K562 (cell line): ENCODE measurements at regions not wholly inside any gene's neighbourhood (a gene's known extent, or its start where the extent isn't known, plus 50 kb on each side); places are given as distances from the start of the nearest gene placed in this dataset.

Experiments used
- ATAC-seq: fragments of 200-7000 bp; cut with Tn5 transposase; 3 replicates; pipeline ENCODE4 v1.9.1; 2020; ENCODE audit warnings: moderate library complexity
- BruUV-seq: library from RNA; stranded (reverse); fragments of 400-500 nt; replicated peaks from 2 replicates; lab custom pipeline; 2021; lab: Mats Ljungman, UMichigan
- CTCF ChIA-PET: fragments of 300-600 bp; formaldehyde crosslinking; extraction: SDS; loops from one replicate; lab custom pipeline; 2021; ENCODE audit warnings: low intra/inter-chr PET ratio; lab: Yijun Ruan, JAX
- POLR2A ChIA-PET: fragments of 300-600, 350-650 bp; sonication (Branson Sonifier 250); formaldehyde crosslinking; extraction: SDS; loops from one replicate; lab custom pipeline; 2021; ENCODE audit warnings: antibody characterized with exemption, inconsistent platforms; lab: Yijun Ruan, JAX
- DNase-seq, 4 experiments: peaks; one replicate each; pipeline versions ENCODE4 v3.0.0 to v3.0.0-alpha.2; 2011 to 2018; ENCODE audit warnings: low spot score in 3 of 4, mixed read lengths in 3 of 4; ENCODE audit errors: extremely low read depth in 1 of 4
- FAIRE-seq: peaks from 2 replicates; lab custom pipeline; 2011; peaks lifted over from hg19 to GRCh38; lab: Jason Lieb, UNC
- H2AFZ ChIP-seq: 2 replicates; pipeline ENCODE4 v1.6.0; 2011; ENCODE audit warnings: low read depth, low read length, control low read depth, inconsistent platforms
- H3K27ac ChIP-seq: fragments of 200-600 bp; 3 replicates; pipeline ENCODE4 v1.8.0; 2011; ENCODE audit warnings: low read depth, mild to moderate bottlenecking, control low read depth, inconsistent platforms, low read length, moderate library complexity, mixed read lengths; ENCODE audit errors: extremely low read depth
- H3K27me3 ChIP-seq, 2 experiments: fragments of 300-600 bp in 1 of 2; 2 replicates in 1 of 2; 3 replicates in 1 of 2; pipeline versions ENCODE4 v1.6.0 to v1.8.0; 2011; ENCODE audit warnings: inconsistent platforms in 2 of 2, low read length in 2 of 2, mild to moderate bottlenecking in 1 of 2, mixed read lengths in 1 of 2, moderate library complexity in 1 of 2; ENCODE audit not compliant: control insufficient read depth in 2 of 2, insufficient read depth in 2 of 2
- H3K36me3 ChIP-seq: fragments of 300-600 bp; 3 replicates; pipeline ENCODE4 v1.8.0; 2011; ENCODE audit warnings: mild to moderate bottlenecking, low read length, inconsistent platforms; ENCODE audit not compliant: control insufficient read depth, insufficient read depth
- H3K4me1 ChIP-seq, 2 experiments: fragments of 200-600 bp in 1 of 2; replicated peaks in 1 of 2; 2 replicates in 1 of 2; 3 replicates in 1 of 2; pipeline versions ENCODE4 v1.5.1 to v1.8.0; 2011; ENCODE audit warnings: inconsistent platforms in 2 of 2, low read length in 2 of 2, mild to moderate bottlenecking in 1 of 2, mixed read lengths in 1 of 2, moderate library complexity in 1 of 2; ENCODE audit not compliant: control insufficient read depth in 2 of 2, insufficient read depth in 2 of 2
- H3K4me2 ChIP-seq: 2 replicates; pipeline ENCODE4 v1.6.1; 2011; ENCODE audit warnings: low read length, control low read depth, inconsistent platforms, mixed read lengths; ENCODE audit not compliant: insufficient read depth
- H3K4me3 ChIP-seq: fragments of 200-600 bp; sonication (generic), shearing (Covaris generic); 2 replicates; pipeline ENCODE4 v1.5.1; 2016; ENCODE audit warnings: control low read depth, inconsistent platforms
- H3K79me2 ChIP-seq: fragments of 200-600 bp; 3 replicates; pipeline ENCODE4 v1.8.0; 2011; ENCODE audit warnings: low read length, inconsistent platforms; ENCODE audit not compliant: control insufficient read depth, insufficient read depth
- H3K9ac ChIP-seq, 2 experiments: 2 replicates each; pipeline versions ENCODE4 v1.6.0 to v1.6.1; 2011; ENCODE audit warnings: low read depth in 2 of 2, low read length in 2 of 2, control low read depth in 1 of 2, inconsistent platforms in 1 of 2, mild to moderate bottlenecking in 1 of 2, mixed read lengths in 1 of 2; ENCODE audit not compliant: insufficient read depth in 1 of 2
- H3K9me1 ChIP-seq: one replicate; pipeline ENCODE4 v1.6.0; 2011; ENCODE audit warnings: inconsistent platforms, mild to moderate bottlenecking, low read length, moderate library complexity; ENCODE audit not compliant: control insufficient read depth, insufficient read depth
- H3K9me3 ChIP-seq: replicated peaks from 2 replicates; pipeline ENCODE4 v1.5.1; 2011; ENCODE audit warnings: low read depth, low read length, inconsistent platforms; ENCODE audit not compliant: control insufficient read depth, insufficient read depth
- H4K20me1 ChIP-seq: replicated peaks from 2 replicates; pipeline ENCODE4 v1.6.1; 2011; ENCODE audit warnings: low read length, inconsistent platforms, mixed read lengths; ENCODE audit not compliant: control insufficient read depth, insufficient read depth
- CCNT2 ChIP-seq: IDR thresholded peaks from 2 replicates; pipeline ENCODE4 v1.6.1; 2011; ENCODE audit warnings: borderline replicate concordance, low read depth, mild to moderate bottlenecking, moderate library complexity, mixed read lengths, low read length; ENCODE audit not compliant: insufficient read length; ENCODE audit errors: extremely low read depth
- CHD2 ChIP-seq: IDR thresholded peaks from 2 replicates; pipeline ENCODE4 v1.6.1; 2011; ENCODE audit warnings: low read depth, low read length
- CUX1 ChIP-seq: fragments of 200-800 bp; sonication (Bioruptor generic); IDR thresholded peaks from 2 replicates; pipeline ENCODE4 v1.6.1; 2016; ENCODE audit warnings: missing genetic modification characterization, missing compliant biosample characterization
- EWSR1 ChIP-seq: fragments of 450-650 bp; IDR thresholded peaks from 2 replicates; pipeline ENCODE4 v1.6.1; 2018; ENCODE audit warnings: borderline replicate concordance, mild to moderate bottlenecking, low read depth, moderate library complexity; ENCODE audit not compliant: partially characterized antibody
- IRF2 ChIP-seq: sonication (generic); formaldehyde crosslinking; IDR thresholded peaks from 2 replicates; pipeline ENCODE4 v1.8.1; 2022; ENCODE audit warnings: mild to moderate bottlenecking, missing genetic modification reagents
- KLF16 ChIP-seq: IDR thresholded peaks from 2 replicates; pipeline ENCODE4 v1.6.1; 2016; ENCODE audit warnings: antibody characterized with exemption
- PHB ChIP-seq: fragments of 250-450 bp; sonication (Bioruptor Pico); IDR thresholded peaks from 2 replicates; pipeline ENCODE4 v1.5.0; 2021
- PREB ChIP-seq: sonication (generic); formaldehyde crosslinking; IDR thresholded peaks from 2 replicates; pipeline ENCODE4 v1.8.1; 2023; ENCODE audit warnings: mild to moderate bottlenecking, missing genetic modification reagents
- TSHZ1 ChIP-seq: fragments of 250-450 bp; sonication (Bioruptor Pico); IDR thresholded peaks from 2 replicates; pipeline ENCODE4 v1.4.0; 2020; ENCODE audit warnings: mild to moderate bottlenecking, moderate library complexity
- ZEB2 ChIP-seq: fragments of 450-650 bp; IDR thresholded peaks from 2 replicates; pipeline ENCODE4 v1.6.1; 2016
- ZNF274 ChIP-seq: IDR thresholded peaks from 2 replicates; pipeline ENCODE4 v1.6.1; 2011; ENCODE audit warnings: low read depth, mild to moderate bottlenecking, low read length, moderate library complexity, borderline replicate concordance
- ZNF583 ChIP-seq: fragments of 250-450 bp; sonication (Bioruptor Pico); IDR thresholded peaks from 2 replicates; pipeline ENCODE4 v1.4.0; 2020
- ZNF785 ChIP-seq: fragments of 250-450 bp; sonication (Bioruptor Pico); IDR thresholded peaks from 2 replicates; pipeline ENCODE4 v1.4.0; 2020; ENCODE audit warnings: mild to moderate bottlenecking
- ZZZ3 ChIP-seq: fragments of 450-650 bp; IDR thresholded peaks from 2 replicates; pipeline ENCODE4 v1.6.1; 2016; ENCODE audit warnings: antibody characterized with exemption, mild to moderate bottlenecking, moderate library complexity
- in situ Hi-C: fragments of 300-500 bp; cut with MboI; formaldehyde crosslinking; loops from 4 replicates; pipeline ENCODE4 v1.15.0; 2018; ENCODE audit warnings: inconsistent platforms, mixed read lengths
- intact Hi-C: fragments of 100-400 bp; cut with micrococcal nuclease; formaldehyde crosslinking; loops from 2 replicates; pipeline ENCODE4 v1.14.2; 2022

GRCh38 chr3:181458857-181459256, 252.9 kb upstream of the SOX2 start:
- Histone ChIP-seq H3K36me3 (no peaks in the 10 kb centered on the region), H4K20me1 (no peaks in the 10 kb centered on the region), H3K9me3 (no peaks in the 10 kb centered on the region; the same call in 1 of the 2 replicates), H3K9ac (no peak overlapping the region), H3K4me1 (no peaks in the 10 kb centered on the region), H3K4me3 (no peak overlapping the region), H3K9me1 (no peaks in the 10 kb centered on the region), H3K27me3 (no peaks in the 10 kb centered on the region), H2AFZ (no peak overlapping the region), H3K4me2 (no peak overlapping the region), H3K27ac (no peak overlapping the region), H3K79me2 (no peaks in the 10 kb centered on the region)
- DNase-seq (no peak), ATAC-seq (no peak), FAIRE-seq (no peak)
- in situ Hi-C loops: no loop called here
- intact Hi-C loops: no loop called here
- ChIA-PET POLR2A (no interaction called here), CTCF (no interaction called here)
- BruUV-seq: no TSS peak
- no peak for TF ChIP-seq ZNF785 (CRISPR knock-in tag)
- TF ChIP-seq TSHZ1 (CRISPR knock-in tag): no peak
- no peak for TF ChIP-seq ZEB2
- TF ChIP-seq EWSR1: no peak
- TF ChIP-seq PREB (CRISPR knock-in tag): no peak
- TF ChIP-seq ZZZ3: no peak
- TF ChIP-seq ZNF274: no peak
- no peak for TF ChIP-seq CUX1 (CRISPR knock-in tag)
- no peak for TF ChIP-seq KLF16
- TF ChIP-seq IRF2 (CRISPR knock-in tag): no peak
- no peak for TF ChIP-seq PHB (CRISPR knock-in tag)
- TF ChIP-seq CHD2: no peak
- TF ChIP-seq CCNT2: no peak
- TF ChIP-seq ZNF583 (CRISPR knock-in tag): no peak
